Inferior parietal cortex (tissue), 1 donor: ENCODE measurements at regions not wholly inside any gene's neighbourhood (a gene's known extent, or its start where the extent isn't known, plus 50 kb on each side); places are given as distances from the start of the nearest gene placed in this dataset.
A peak's percentile ranks its signal among the peaks of the same experiment; 100 is the strongest.

Experiments
- DNase-seq: peaks from one replicate; pipeline ENCODE4 v3.0.0-alpha.2; 2016; ENCODE audit errors: extremely low spot score

DNA sequence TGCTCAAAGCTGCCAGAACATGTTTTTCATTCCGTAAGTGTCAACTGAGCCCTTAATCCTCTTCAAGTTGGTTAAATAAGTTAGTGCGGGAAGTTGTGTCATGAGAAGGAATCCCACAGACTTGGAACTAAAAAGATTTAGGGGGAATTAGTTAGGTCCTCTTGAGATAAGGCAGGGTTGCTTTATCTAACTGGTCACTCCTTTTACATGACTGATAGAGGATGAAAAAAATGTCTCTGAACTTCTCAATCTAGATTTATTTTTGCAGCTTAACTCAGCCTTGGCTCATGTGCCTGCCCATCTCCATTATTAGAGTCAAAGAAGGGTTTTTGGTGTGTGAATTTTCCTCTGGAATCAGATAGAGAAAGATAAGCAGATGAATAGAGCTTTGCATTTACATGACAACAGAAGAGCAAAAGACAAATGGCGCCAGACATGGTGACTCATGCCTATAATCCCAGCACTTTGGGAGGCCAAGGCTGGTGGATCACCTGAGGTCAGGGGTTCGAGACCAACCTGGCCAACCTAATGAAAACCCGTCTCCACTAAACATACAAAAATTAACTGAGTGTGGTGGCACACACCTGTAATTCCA lies 882.9 kb downstream of the RPA4 start:
- DNase-seq: no peak

GRCh38 chrX:97787311-97787710 lies 903.6 kb downstream of the RPA4 start:
- no peak for DNase-seq

DNA sequence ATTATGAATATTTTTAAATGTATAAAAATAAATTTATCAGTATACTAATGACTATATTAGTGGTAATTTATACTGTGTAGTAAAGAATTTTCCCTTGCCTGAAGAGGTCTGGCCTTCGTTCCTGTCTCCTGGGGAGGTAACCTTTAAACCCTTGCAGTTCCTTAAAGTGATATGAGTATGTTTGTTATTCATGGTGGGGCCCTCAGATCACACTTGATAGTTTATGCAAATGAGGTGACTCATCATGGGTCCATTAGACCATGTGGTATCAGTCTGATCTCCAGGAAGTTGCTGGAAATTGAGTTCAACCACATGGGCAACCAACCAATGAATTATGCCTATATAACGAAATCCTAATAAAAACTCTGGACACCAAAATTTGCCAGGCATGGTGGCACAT lies 904.1 kb downstream of the RPA4 start:
- no peak for DNase-seq

DNA sequence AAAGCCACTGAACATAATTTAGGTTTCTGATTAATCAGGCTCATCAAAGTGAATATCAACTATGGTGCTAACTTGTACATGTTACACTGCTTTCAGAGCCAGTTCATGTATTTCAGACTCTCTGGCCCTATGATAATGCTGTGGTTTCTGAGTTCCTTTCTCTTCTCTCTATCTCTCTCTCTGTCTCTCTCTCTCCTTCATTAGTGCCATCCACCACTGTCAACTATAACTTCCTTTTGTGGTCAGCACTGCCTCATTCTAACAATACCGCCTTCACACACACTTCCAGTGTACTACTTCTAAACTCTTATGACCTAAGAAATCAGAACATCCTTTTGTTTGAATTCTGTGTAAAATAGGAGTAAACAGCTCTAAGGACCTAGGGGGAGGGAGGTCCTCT lies 907.1 kb downstream of the RPA4 start:
- no peak for DNase-seq

DNA sequence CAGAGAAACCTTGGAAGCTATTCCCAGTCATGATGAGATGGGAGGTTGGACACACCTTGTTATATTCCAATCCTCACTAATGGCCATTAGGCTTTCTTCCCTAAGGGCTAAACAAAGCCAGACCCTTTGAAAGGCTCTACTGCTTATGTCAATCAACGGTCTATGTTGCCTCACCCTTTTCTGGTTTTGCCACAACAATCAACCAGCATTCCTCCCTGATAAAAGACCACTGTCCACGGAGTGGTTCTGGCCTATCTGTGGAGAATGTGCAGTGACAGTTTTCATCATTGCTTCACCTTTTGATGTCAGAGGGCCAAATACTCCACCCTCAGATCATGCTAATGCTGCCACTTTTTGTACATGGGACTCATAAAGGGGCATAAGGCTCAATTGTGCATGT lies 913.4 kb downstream of the RPA4 start:
- DNase-seq: no peak

DNA sequence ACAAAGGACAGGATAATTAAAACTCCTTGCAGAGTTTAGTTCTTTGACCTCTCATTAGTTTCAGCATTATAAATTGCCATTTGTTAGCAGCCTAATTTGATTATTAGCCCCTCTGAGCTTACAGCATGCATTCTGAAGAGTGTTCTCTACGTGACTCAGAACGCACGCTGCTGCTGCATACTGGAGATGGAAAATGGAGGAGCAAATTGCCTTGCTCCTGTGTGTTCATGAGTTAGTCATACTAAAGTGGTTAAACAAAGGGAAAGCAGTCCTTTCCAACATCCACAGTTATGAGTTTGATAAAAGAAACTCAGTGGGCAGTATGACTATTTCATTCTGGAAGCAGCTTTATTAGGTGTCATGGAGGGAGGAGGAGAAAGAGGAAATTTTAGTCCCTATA lies 922.5 kb downstream of the RPA4 start:
- DNase-seq: no peak

GRCh38 chrX:97806946-97807345 lies 923.2 kb downstream of the RPA4 start:
- DNase-seq: no peak

DNA sequence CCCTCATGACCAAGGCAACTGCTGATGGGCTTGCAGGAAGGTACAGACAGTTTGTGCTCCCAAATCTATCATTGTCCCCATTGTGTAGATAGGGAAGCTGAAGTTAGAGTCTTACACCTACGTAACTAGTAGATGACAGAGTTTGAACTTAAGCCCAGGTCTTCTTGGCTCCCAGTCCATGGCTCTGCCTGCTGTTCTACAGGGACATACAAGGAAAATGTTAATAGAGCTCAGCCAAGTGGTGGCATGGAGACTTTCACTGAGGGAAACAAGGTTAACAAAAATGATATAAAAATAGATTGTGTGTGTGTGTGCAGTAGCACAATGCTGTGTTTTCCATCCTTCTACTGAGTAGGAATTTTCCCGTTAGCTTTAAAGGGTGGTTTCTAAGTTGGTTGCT lies 936.5 kb downstream of the RPA4 start:
- DNase-seq: no peak

GRCh38 chrX:97828471-97828870 lies 944.8 kb downstream of the RPA4 start:
- no peak for DNase-seq

DNA sequence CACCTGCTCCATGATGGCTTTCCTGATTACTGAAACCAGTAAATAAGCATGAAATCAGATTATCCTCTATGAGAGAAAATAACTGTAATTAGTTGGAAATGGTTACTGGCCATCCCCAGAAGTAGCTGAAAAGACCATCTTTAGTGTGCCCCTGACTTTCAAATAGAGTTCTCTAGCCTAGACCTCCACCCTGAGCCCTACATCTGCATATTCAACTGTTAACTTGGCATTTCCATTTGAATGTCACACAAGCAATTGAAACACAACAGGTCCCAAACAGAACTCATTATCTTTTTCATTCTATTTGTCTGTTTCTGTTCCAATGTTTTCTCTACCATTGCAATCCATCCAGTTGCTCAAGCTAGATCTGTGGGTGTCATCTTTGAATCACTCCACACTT lies 952.3 kb downstream of the RPA4 start:
- DNase-seq: no peak

- no peak for DNase-seq
Observed at GRCh38 chrX:97841544-97842179, 958.0 kb downstream of the RPA4 start.

- DNase-seq: no peak
Observed at GRCh38 chrX:97842468-97843199, 958.9 kb downstream of the RPA4 start.

GRCh38 chrX:97843200-97843811 lies 959.6 kb downstream of the RPA4 start:
- no peak for DNase-seq

- DNase-seq: no peak
Observed at GRCh38 chrX:97844161-97844560, 960.5 kb downstream of the RPA4 start.

DNA sequence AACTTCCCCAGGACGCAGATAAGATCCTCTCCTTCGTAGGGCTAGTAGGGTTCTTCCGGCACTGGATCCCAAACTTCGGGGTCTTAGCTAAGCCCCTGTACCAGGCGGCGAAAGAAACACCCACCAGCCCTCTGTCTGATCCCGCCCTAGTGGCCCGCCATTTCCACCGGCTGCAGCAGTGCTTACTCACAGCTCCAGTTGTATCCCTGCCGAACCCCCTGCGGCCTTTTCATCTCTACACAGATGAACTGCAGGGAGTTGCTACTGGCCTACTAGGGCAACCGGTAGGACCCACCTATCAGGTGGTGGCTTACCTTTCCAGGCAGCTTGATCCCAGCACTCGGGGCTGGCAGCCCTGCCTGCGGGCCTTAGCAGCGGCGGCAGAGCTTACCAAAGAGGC lies 961.2 kb downstream of the RPA4 start:
- no peak for DNase-seq

- no peak for DNase-seq
Observed at GRCh38 chrX:97845451-97845850, 961.7 kb downstream of the RPA4 start.

GRCh38 chrX:97846228-97846627 lies 962.5 kb downstream of the RPA4 start:
- DNase-seq: no peak

DNA sequence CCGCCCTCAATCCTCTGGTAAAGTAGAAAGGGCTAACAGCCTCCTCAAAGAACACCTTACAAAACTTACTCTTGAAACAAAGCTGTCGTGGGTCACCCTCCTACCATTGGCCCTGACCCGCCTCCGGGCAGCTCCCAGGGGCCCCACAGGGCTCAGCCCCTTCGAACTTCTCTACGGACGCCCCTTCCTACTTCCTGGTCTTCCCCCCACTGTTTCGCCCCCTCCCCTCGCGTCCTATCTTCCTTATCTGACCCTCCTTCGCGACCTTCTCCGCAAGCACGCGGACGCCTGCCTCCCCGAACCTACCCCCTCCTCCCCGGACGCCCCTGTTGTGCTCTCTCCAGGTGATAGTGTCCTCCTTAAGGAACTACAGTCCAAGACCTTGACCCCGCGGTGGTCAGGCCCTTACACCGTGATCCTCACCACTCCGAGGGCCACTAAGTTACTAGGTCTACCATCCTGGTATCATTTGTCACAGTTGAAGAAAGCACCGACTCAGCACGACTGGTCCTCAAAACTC lies 963.1 kb downstream of the RPA4 start:
- DNase-seq: no peak

DNA sequence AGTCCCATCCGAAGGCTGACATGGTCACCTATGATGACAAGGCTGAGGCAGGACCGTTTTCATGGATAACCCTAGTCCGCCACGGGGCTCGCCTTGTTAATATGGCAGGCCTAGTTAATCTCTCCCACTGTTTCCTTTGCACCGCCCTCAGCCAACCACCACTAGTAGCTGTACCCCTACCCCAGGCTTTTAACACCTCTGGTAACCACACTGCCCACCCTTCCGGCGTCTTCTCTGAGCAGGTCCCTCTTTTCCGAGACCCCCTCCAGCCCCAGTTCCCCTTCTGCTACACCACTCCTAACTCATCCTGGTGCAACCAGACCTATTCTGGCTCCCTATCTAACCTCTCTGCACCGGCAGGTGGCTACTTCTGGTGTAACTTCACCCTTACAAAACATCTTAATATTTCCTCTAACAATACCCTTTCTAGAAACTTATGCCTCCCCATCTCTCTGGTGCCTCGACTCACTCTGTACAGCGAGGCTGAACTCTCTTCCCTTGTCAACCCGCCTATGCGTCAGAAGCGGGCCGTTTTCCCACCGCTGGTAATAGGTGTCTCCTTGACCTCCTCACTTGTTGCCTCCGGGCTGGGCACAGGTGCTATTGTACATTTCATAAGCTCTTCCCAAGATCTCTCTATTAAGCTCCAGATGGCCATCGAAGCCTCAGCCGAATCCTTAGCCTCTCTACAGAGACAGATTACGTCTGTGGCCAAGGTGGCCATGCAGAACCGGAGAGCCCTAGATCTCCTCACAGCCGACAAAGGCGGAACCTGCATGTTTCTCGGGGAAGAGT lies 964.4 kb downstream of the RPA4 start:
- no peak for DNase-seq

- no peak for DNase-seq
Observed at GRCh38 chrX:97849951-97850350, 966.2 kb downstream of the RPA4 start.

DNA sequence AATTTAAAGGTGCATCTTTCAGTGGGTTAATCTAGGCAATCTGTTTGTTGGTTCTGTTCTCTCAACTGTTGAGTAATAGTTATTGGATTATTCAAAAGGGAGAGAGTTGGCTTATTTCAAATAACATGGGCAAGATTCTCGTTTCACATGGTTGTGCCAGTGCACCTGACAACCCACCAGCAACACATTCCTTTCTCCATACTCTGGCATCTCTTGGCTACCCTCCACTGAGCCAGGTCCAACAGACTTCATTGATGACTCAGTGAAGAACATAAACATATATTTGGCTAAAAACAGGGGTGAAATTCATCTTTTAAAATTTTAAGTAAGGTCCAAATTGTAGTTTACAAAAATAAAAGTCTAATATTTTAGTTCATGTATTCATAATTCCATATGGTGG lies 967.2 kb downstream of the RPA4 start:
- no peak for DNase-seq

DNA sequence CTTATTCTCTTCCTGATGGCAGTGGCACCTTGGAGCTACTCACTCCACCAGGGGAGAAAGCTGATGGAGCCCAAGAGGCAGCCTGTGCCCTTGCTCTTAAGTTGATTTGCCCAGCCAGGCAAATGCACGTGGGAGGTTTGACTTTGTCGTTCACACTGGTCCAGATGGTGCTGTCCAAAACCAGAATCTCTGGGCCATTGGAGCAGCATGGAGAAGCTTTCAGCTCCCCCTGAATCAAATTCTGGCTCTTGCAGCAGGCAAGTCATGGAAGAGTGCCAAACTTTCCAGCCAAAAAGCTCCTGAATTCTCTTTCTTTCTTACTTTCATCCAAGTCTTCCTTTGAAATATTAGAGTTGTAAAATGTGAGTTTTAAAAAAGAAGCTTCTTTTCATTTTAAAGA lies 970.4 kb downstream of the RPA4 start:
- peak; percentile 20 for DNase-seq
